ENCODE measurements at regions not wholly inside any gene's neighbourhood (a gene's known extent, or its start where the extent isn't known, plus 50 kb on each side); places are given as distances from the start of the nearest gene placed in this dataset.

DNA sequence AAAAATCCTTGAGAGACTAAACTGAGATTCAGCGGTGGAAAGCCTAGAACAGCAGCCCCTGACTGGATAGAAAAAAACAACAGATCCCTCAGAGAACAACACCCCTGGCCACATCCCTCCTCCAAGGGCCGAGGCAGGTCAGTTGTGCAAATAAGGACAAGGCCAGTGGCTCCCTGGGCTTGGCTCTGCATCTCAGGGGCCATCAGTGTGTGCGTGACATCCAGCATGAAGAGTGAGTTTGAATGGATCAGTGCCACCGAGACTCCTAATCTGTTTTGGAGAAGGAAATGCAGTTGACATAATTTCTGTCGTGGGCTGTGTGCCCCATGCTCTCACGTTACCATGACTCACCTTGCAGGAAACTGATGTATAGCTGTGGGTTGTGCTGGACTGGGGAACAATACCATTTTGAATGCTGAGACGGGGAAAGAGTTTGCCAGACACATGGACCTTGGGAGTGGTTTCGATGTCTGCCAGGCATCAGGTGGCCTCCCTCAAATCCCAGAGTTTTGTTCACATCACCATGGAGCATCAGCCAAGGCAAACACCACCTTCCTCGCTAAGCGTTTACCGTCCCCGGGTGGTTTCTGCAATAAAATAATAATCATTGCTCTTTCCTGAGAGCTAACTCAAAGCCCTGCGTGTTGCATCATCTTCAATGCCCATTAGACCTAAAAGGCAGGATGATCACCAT is 153.2 kb upstream of the FZD8 start:
- no peak overlapping the region for H2AFZ ChIP-seq (ENCODE audit: insufficient read depth, low read depth, low read length, poor library complexity, severe bottlenecking)
- H3K79me2 ChIP-seq (ENCODE audit: control insufficient read depth, insufficient read depth, low read length), result no peaks in the 10 kb centered on the region
- ChIA-PET POLR2A (no interaction called here), CTCF (no interaction called here)
- Mint-ChIP-seq H3K9me3 (ENCODE audit: insufficient read depth) (no peaks in the 10 kb centered on the region), H3K27me3 (no peaks in the 10 kb centered on the region), H3K27ac (no peak overlapping the region), H3K4me3 (no peak overlapping the region), H3K4me1 (no peaks in the 10 kb centered on the region)
- H3K4me3 ChIP-seq (ENCODE audit: control extremely low read depth in 1 of 5, extremely low read depth in 1 of 5, insufficient read depth in 1 of 5, low read depth in 2 of 5, low read length in 4 of 5), result no peak overlapping the region
- no peaks in the 10 kb centered on the region for H3K4me1 ChIP-seq (ENCODE audit: control insufficient read depth in 2 of 2, insufficient read depth in 2 of 2, low read length in 2 of 2)
- no peak overlapping the region for H3K4me2 ChIP-seq (replicated peaks; ENCODE audit: low read depth, low read length, poor library complexity, severe bottlenecking)
- intact Hi-C loops (cut with micrococcal nuclease), result no loop called here
- H3K36me3 ChIP-seq (replicated peaks in 1 of 2; ENCODE audit: control extremely low read depth in 1 of 2, control insufficient read depth in 1 of 2, extremely low read depth in 1 of 2, insufficient read depth in 2 of 2, low read length in 1 of 2), result no peaks in the 10 kb centered on the region
- no peak overlapping the region for H3K9ac ChIP-seq (ENCODE audit: low read length)
- peaks cover 0 to 3% (median 0%) of the 10 kb centered on the region in 3 donors for H3K9me3 ChIP-seq (ENCODE audit: control extremely low read depth in 1 of 3, control insufficient read depth in 2 of 3, insufficient read depth in 1 of 3, low read length in 2 of 3)
- TF ChIP-seq EZH2 (IDR thresholded peaks at IDR 0.05; ENCODE audit: borderline replicate concordance, insufficient read depth, low read depth, low read length, poor library complexity, severe bottlenecking) (no peak), CTCF (IDR thresholded peaks at IDR 0.05) (no peak)
- ATAC-seq (ENCODE audit: low read depth) (no peak), DNase-seq (no peak)
- no peaks in the 10 kb centered on the region for H4K20me1 ChIP-seq (ENCODE audit: control insufficient read depth, insufficient read depth, low read length, poor library complexity, severe bottlenecking)
- no peaks in the 10 kb centered on the region for H3K27me3 ChIP-seq (replicated peaks in 1 of 4; ENCODE audit: control extremely low read depth in 1 of 4, control insufficient read depth in 3 of 4, insufficient read depth in 4 of 4, low read length in 3 of 4)
- WGBS (ENCODE audit: insufficient coverage), result 62% methylated on average over 10 of the region's 13 CpGs
- H3K27ac ChIP-seq (ENCODE audit: low read length in 2 of 2), result no peak overlapping the region

DNA sequence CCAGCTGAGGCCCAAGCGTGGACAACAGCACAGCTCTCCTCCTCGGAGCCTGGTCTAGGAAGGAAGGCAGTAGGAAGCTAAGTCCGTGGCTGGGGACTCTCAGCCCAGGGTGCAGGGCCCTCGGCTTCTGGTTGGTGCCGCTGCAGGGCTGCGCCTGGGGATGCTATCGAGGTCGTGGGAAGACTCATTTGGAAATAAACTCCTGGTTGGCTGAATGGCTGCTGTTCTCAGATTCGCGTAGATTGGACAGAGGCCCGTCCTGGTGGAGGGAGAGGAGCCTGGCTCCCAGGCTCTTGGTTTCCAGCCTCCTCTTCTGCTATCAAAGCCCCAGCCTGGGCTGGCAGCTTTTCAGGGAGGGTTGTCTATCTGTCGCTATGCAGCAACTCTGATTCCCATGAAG is 152.6 kb upstream of the FZD8 start:
- no peak for ATAC-seq (ENCODE audit: low read depth)
- intact Hi-C loops (cut with micrococcal nuclease), result no loop called here
- TF ChIP-seq CTCF (IDR thresholded peaks at IDR 0.05) (no peak), EZH2 (IDR thresholded peaks at IDR 0.05; ENCODE audit: borderline replicate concordance, insufficient read depth, low read depth, low read length, poor library complexity, severe bottlenecking) (no peak)
- Mint-ChIP-seq H3K4me1 (no peaks in the 10 kb centered on the region), H3K9me3 (ENCODE audit: insufficient read depth) (no peaks in the 10 kb centered on the region), H3K27ac (no peak overlapping the region), H3K4me3 (no peak overlapping the region), H3K27me3 (no peaks in the 10 kb centered on the region)
- no peaks in the 10 kb centered on the region for H3K36me3 ChIP-seq (replicated peaks in 1 of 2; ENCODE audit: control extremely low read depth in 1 of 2, control insufficient read depth in 1 of 2, extremely low read depth in 1 of 2, insufficient read depth in 2 of 2, low read length in 1 of 2)
- no peaks in the 10 kb centered on the region for H3K4me1 ChIP-seq (ENCODE audit: control insufficient read depth in 2 of 2, insufficient read depth in 2 of 2, low read length in 2 of 2)
- CTCF ChIA-PET, result no interaction called here
- DNase-seq, result no peak
- H2AFZ ChIP-seq (ENCODE audit: insufficient read depth, low read depth, low read length, poor library complexity, severe bottlenecking), result no peak overlapping the region
- H3K4me3 ChIP-seq (ENCODE audit: control extremely low read depth in 1 of 5, extremely low read depth in 1 of 5, insufficient read depth in 1 of 5, low read depth in 2 of 5, low read length in 4 of 5), result no peak overlapping the region
- H3K27ac ChIP-seq (ENCODE audit: low read length in 2 of 2), result no peak overlapping the region
- H4K20me1 ChIP-seq (ENCODE audit: control insufficient read depth, insufficient read depth, low read length, poor library complexity, severe bottlenecking), result no peaks in the 10 kb centered on the region
- WGBS (ENCODE audit: insufficient coverage), result 90% methylated on average over 12 of the region's 12 CpGs
- POLR2A ChIA-PET, result no interaction called here
- H3K79me2 ChIP-seq (ENCODE audit: control insufficient read depth, insufficient read depth, low read length), result no peaks in the 10 kb centered on the region
- H3K9ac ChIP-seq (ENCODE audit: low read length), result no peak overlapping the region
- H3K27me3 ChIP-seq (replicated peaks in 1 of 4; ENCODE audit: control extremely low read depth in 1 of 4, control insufficient read depth in 3 of 4, insufficient read depth in 4 of 4, low read length in 3 of 4), result no peaks in the 10 kb centered on the region
- no peak overlapping the region for H3K4me2 ChIP-seq (replicated peaks; ENCODE audit: low read depth, low read length, poor library complexity, severe bottlenecking)
- peaks cover 0 to 3% (median 0%) of the 10 kb centered on the region in 3 donors for H3K9me3 ChIP-seq (ENCODE audit: control extremely low read depth in 1 of 3, control insufficient read depth in 2 of 3, insufficient read depth in 1 of 3, low read length in 2 of 3)

All from B cell (primary cell).